GM23338 (cell line): ENCODE measurements at regions not wholly inside any gene's neighbourhood (a gene's known extent, or its start where the extent isn't known, plus 50 kb on each side); places are given as distances from the start of the nearest gene placed in this dataset.

Experiments
- ATAC-seq: fragments of 200-7000 bp; cut with Tn5 transposase; 3 replicates; pipeline ENCODE4 v1.9.1; 2020
- DNase-seq: peaks from one replicate; pipeline ENCODE4 v3.0.0-alpha.2; 2015; ENCODE audit warnings: low spot score
- H2AFZ ChIP-seq: fragments of 200-600 bp; sonication (generic); 2 replicates; pipeline ENCODE4 v1.8.0; 2016; ENCODE audit warnings: antibody characterized with exemption, mild to moderate bottlenecking, moderate library complexity
- H3F3A ChIP-seq: fragments of 200-600 bp; sonication (generic); replicated peaks from 2 replicates; pipeline ENCODE4 v1.8.0; 2017; ENCODE audit warnings: antibody characterized with exemption, mixed run types, low read depth
- H3K27ac ChIP-seq: fragments of 200-600 bp; sonication (generic); 2 replicates; pipeline ENCODE4 v1.6.1; 2016; ENCODE audit warnings: low read depth
- H3K27me3 ChIP-seq: fragments of 200-600 bp; sonication (generic); 2 replicates; pipeline ENCODE4 v1.8.0; 2016; ENCODE audit warnings: mild to moderate bottlenecking, mixed run types, moderate library complexity; ENCODE audit not compliant: insufficient read depth
- H3K36me3 ChIP-seq: fragments of 200-600 bp; sonication (generic); 2 replicates; pipeline ENCODE4 v1.8.0; 2016; ENCODE audit warnings: mild to moderate bottlenecking; ENCODE audit not compliant: insufficient read depth
- H3K4me1 ChIP-seq: fragments of 200-600 bp; sonication (generic); 2 replicates; pipeline ENCODE4 v1.8.0; 2016; ENCODE audit warnings: mild to moderate bottlenecking, moderate library complexity; ENCODE audit not compliant: insufficient read depth
- H3K4me2 ChIP-seq: fragments of 200-600 bp; sonication (generic); 2 replicates; pipeline ENCODE4 v1.7.1; 2017; ENCODE audit warnings: mixed run types
- H3K4me3 ChIP-seq: fragments of 200-600 bp; sonication (generic); 2 replicates; pipeline ENCODE4 v1.6.1; 2016; ENCODE audit warnings: mixed run types
- H3K79me2 ChIP-seq: fragments of 200-600 bp; sonication (generic); replicated peaks from 2 replicates; pipeline ENCODE4 v1.8.0; 2017; ENCODE audit warnings: mild to moderate bottlenecking; ENCODE audit not compliant: insufficient read depth
- H3K9me2 ChIP-seq: fragments of 200-600 bp; sonication (generic); 2 replicates; pipeline ENCODE4 v1.8.0; 2017; ENCODE audit not compliant: insufficient read depth
- H4K20me1 ChIP-seq: fragments of 200-600 bp; sonication (generic); replicated peaks from 2 replicates; pipeline ENCODE4 v1.8.0; 2017; ENCODE audit warnings: mild to moderate bottlenecking; ENCODE audit not compliant: insufficient read depth
- H3K27ac Mint-ChIP-seq: 2 replicates; pipeline ENCODE4 v1.8.0; 2020; ENCODE audit warnings: inconsistent platforms, mild to moderate bottlenecking, moderate library complexity, mixed read lengths
- H3K27me3 Mint-ChIP-seq: 3 replicates; pipeline ENCODE4 v1.8.0; 2022; ENCODE audit warnings: low read depth, mild to moderate bottlenecking, moderate library complexity, mixed read lengths, inconsistent platforms; ENCODE audit not compliant: insufficient read depth, poor library complexity
- H3K36me3 Mint-ChIP-seq: 3 replicates; pipeline ENCODE4 v1.8.0; 2021; ENCODE audit warnings: low read depth, mild to moderate bottlenecking, inconsistent platforms, moderate library complexity, mixed read lengths
- H3K4me1 Mint-ChIP-seq: 3 replicates; pipeline ENCODE4 v1.8.0; 2020; ENCODE audit warnings: mild to moderate bottlenecking, inconsistent platforms, mixed read lengths
- H3K4me3 Mint-ChIP-seq: 3 replicates; pipeline ENCODE4 v1.8.0; 2021; ENCODE audit warnings: moderate library complexity, mild to moderate bottlenecking, inconsistent platforms, mixed read lengths
- H3K9me3 Mint-ChIP-seq: 3 replicates; pipeline ENCODE4 v1.8.0; 2020; ENCODE audit warnings: moderate library complexity, mild to moderate bottlenecking, inconsistent platforms, mixed read lengths
- CREB1 ChIP-seq: fragments of 250-450 bp; sonication (Bioruptor Pico); IDR thresholded peaks from 2 replicates; pipeline ENCODE4 v1.5.0; 2020; ENCODE audit warnings: low read depth, mild to moderate bottlenecking, moderate library complexity
- CTCF ChIP-seq, 2 experiments: fragments of 200-600 bp in 1 of 2; sonication (generic) in 1 of 2; conservative IDR thresholded peaks; 2 replicates each; pipeline versions ENCODE4 v1.5.1 to v1.6.1; 2016 to 2017; ENCODE audit warnings: antibody characterized with exemption in 2 of 2, low read depth in 2 of 2, mild to moderate bottlenecking in 2 of 2, moderate library complexity in 1 of 2
- ETS1 ChIP-seq: IDR thresholded peaks from 2 replicates; pipeline ENCODE4 v1.6.1; 2016; ENCODE audit warnings: antibody characterized with exemption
- EZH2 ChIP-seq: fragments of 200-600 bp; sonication (generic); IDR thresholded peaks from one replicate; pipeline ENCODE4 v1.8.0; 2017; ENCODE audit warnings: antibody characterized with exemption, mild to moderate bottlenecking, low read depth; ENCODE audit not compliant: unreplicated experiment
- JUNB ChIP-seq: IDR thresholded peaks from one replicate; pipeline ENCODE4 v1.6.1; 2016; ENCODE audit warnings: antibody characterized with exemption; ENCODE audit not compliant: unreplicated experiment
- POLR2AphosphoS5 ChIP-seq: IDR thresholded peaks from 2 replicates; pipeline ENCODE4 v1.6.1; 2016; ENCODE audit warnings: antibody characterized with exemption, low read depth
- ZNF114 ChIP-seq: fragments of 250-450 bp; sonication (Bioruptor Pico); IDR thresholded peaks from 2 replicates; pipeline ENCODE4 v1.5.0; 2020; ENCODE audit warnings: mild to moderate bottlenecking, moderate library complexity
- ZNF331 ChIP-seq: fragments of 250-450 bp; sonication (Bioruptor Pico); IDR thresholded peaks from 2 replicates; pipeline ENCODE4 v1.5.0; 2020; ENCODE audit warnings: low read depth, mild to moderate bottlenecking, moderate library complexity
- TF ChIP-seq, protein P1 (sequence below): fragments of 250-450 bp; sonication (Bioruptor Pico); IDR thresholded peaks from 2 replicates; pipeline ENCODE4 v1.5.0; 2020; ENCODE audit warnings: mild to moderate bottlenecking, moderate library complexity

- TF ChIP-seq, protein P1, sequence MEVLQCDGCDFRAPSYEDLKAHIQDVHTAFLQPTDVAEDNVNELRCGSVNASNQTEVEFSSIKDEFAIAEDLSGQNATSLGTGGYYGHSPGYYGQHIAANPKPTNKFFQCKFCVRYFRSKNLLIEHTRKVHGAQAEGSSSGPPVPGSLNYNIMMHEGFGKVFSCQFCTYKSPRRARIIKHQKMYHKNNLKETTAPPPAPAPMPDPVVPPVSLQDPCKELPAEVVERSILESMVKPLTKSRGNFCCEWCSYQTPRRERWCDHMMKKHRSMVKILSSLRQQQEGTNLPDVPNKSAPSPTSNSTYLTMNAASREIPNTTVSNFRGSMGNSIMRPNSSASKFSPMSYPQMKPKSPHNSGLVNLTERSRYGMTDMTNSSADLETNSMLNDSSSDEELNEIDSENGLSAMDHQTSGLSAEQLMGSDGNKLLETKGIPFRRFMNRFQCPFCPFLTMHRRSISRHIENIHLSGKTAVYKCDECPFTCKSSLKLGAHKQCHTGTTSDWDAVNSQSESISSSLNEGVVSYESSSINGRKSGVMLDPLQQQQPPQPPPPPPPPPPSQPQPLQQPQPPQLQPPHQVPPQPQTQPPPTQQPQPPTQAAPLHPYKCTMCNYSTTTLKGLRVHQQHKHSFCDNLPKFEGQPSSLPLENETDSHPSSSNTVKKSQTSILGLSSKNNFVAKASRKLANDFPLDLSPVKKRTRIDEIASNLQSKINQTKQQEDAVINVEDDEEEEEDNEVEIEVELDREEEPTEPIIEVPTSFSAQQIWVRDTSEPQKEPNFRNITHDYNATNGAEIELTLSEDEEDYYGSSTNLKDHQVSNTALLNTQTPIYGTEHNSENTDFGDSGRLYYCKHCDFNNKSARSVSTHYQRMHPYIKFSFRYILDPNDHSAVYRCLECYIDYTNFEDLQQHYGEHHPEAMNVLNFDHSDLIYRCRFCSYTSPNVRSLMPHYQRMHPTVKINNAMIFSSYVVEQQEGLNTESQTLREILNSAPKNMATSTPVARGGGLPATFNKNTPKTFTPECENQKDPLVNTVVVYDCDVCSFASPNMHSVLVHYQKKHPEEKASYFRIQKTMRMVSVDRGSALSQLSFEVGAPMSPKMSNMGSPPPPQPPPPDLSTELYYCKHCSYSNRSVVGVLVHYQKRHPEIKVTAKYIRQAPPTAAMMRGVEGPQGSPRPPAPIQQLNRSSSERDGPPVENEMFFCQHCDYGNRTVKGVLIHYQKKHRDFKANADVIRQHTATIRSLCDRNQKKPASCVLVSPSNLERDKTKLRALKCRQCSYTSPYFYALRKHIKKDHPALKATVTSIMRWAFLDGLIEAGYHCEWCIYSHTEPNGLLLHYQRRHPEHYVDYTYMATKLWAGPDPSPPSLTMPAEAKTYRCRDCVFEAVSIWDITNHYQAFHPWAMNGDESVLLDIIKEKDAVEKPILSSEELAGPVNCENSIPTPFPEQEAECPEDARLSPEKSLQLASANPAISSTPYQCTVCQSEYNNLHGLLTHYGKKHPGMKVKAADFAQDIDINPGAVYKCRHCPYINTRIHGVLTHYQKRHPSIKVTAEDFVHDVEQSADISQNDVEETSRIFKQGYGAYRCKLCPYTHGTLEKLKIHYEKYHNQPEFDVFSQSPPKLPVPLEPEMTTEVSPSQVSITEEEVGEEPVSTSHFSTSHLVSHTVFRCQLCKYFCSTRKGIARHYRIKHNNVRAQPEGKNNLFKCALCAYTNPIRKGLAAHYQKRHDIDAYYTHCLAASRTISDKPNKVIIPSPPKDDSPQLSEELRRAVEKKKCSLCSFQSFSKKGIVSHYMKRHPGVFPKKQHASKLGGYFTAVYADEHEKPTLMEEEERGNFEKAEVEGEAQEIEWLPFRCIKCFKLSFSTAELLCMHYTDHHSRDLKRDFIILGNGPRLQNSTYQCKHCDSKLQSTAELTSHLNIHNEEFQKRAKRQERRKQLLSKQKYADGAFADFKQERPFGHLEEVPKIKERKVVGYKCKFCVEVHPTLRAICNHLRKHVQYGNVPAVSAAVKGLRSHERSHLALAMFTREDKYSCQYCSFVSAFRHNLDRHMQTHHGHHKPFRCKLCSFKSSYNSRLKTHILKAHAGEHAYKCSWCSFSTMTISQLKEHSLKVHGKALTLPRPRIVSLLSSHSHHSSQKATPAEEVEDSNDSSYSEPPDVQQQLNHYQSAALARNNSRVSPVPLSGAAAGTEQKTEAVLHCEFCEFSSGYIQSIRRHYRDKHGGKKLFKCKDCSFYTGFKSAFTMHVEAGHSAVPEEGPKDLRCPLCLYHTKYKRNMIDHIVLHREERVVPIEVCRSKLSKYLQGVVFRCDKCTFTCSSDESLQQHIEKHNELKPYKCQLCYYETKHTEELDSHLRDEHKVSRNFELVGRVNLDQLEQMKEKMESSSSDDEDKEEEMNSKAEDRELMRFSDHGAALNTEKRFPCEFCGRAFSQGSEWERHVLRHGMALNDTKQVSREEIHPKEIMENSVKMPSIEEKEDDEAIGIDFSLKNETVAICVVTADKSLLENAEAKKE (CRISPR knock-in tag) = no peak
- no peak for TF ChIP-seq ZNF331
- no peak for TF ChIP-seq ZNF114 (CRISPR knock-in tag)
Observed at GRCh38 chr10:4623200-4623599, 202.8 kb upstream of the AKR1E2 start (continued).

GRCh38 chr10:4622384-4622783, 203.6 kb upstream of the AKR1E2 start:
- Mint-ChIP-seq H3K4me1 (peaks cover 8% of the 10 kb centered on the region; the same call in 2 of the 3 replicates), H3K27me3 (no peaks in the 10 kb centered on the region), H3K9me3 (peaks cover 6% of the 10 kb centered on the region), H3K4me3 (no peak overlapping the region), H3K27ac (no peak overlapping the region), H3K36me3 (peaks cover 5% of the 10 kb centered on the region; the same call in 2 of the 3 replicates)
- Histone ChIP-seq H3K27ac (no peak overlapping the region), H4K20me1 (no peaks in the 10 kb centered on the region), H3K9me2 (no peaks in the 10 kb centered on the region), H3K36me3 (no peaks in the 10 kb centered on the region), H3K4me3 (no peak overlapping the region), H2AFZ (no peak overlapping the region), H3F3A (no peaks in the 10 kb centered on the region), H3K27me3 (no peaks in the 10 kb centered on the region), H3K79me2 (no peaks in the 10 kb centered on the region), H3K4me2 (no peak overlapping the region), H3K4me1 (no peaks in the 10 kb centered on the region)
- TF ChIP-seq POLR2AphosphoS5 = no peak
- no peak for TF ChIP-seq ZNF331
- TF ChIP-seq ETS1 = no peak
- no peak for TF ChIP-seq CTCF (conservative IDR thresholded peaks at IDR 0.05; ENCODE audit: low read depth in 2 of 2)
- TF ChIP-seq JUNB = no peak
- TF ChIP-seq ZNF114 (CRISPR knock-in tag) = no peak
- no peak for TF ChIP-seq EZH2
- no peak for TF ChIP-seq CREB1
- DNase-seq (no peak), ATAC-seq (no peak)
